ENCODE measurements at regions not wholly inside any gene's neighbourhood (a gene's known extent, or its start where the extent isn't known, plus 50 kb on each side); places are given as distances from the start of the nearest gene placed in this dataset.
"Not testable (repeated sequence)": the region's sequence is repeated elsewhere in the genome, so short reads cannot be mapped to it uniquely, and the experiment has no call there.

DNA sequence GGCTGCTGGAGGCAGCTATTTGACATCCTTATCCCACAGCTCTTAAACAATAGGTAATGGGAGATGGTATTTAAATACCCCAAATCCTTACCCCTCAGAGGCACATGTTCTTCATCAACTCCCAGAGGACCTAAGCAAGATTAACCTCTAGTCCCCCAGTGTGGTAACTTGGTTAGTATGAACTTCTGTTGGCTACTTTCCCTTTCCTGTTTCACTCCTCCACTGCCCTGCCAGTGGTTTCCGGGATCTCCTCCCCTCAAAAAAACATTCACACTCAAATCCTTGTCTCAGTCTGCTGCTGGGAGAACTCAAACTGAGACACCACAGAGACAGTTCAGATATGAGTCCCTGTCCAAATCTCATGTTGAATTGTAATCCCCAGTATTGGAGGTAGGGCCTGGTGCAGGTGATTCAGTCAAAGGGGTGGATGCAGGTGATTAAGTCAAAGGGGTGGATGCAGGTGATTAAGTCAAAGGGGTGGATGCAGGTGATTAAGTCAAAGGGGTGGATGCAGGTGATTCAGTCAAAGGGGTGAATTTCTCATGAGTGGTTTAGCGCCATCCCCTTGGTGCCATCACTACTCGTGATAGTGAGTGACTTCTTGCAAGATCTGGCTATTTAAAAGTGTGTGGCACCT, 335.0 kb upstream of the CTNNB1 start:
- no peak for DNase-seq

DNA sequence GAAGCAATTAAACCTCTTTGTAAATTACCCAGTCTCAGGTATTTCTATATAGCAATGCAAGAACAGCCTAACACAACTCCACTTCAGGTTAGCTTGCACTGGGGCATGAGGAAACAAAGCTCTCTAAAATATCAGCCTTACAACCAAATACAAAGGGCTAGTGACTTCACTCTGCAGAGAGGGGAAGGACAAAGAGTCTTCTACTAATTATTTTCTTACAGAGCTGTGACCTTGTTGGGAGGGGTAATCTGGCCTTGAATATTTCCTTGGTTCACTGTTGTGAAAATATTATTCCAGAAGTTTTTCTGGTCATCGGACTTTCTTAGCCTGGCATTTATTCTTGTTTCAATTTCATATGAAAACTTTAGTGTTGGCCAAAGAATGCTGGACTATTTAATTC, 334.4 kb upstream of the CTNNB1 start:
- no peak for DNase-seq

DNA sequence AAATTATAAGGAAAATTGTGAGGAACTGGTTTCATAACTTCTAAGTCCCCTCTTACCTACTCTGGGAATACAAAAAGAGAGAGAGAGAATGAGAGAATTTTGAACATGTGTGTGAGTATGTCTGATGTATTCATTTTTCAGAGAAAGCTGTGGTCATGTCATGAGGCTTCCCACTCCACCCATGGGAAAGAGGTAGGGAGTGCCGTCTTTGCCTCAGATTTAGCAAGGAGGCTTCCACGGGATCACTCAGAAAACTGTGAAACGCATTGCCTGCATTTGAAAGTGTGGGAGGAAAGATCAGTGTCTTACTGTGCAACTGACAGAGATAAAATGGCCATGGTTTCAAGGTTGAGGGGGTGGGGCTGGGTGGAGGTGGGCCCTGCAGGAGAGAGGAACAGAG, 331.5 kb upstream of the CTNNB1 start:
- DNase-seq = no peak

DNA sequence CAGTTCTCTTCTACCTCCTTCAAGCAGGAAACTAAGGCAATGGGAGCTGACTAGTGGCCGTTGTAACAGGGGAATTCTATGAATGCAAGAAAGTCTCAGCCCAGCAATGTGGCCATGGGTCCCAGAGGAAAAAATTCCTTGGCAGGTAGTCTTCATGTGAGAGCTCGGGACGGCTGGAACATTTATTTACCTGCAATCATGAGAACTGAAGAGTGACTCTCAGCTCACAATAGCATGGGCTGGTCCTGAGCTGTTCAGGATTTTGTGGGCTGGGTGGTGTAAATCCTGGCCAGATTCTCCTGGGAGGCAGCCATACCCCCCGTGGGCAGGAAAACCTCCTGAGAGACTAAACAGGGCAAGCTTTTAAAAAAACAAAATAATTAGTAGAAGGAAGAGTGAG, 330.3 kb upstream of the CTNNB1 start:
- no peak for DNase-seq

DNA sequence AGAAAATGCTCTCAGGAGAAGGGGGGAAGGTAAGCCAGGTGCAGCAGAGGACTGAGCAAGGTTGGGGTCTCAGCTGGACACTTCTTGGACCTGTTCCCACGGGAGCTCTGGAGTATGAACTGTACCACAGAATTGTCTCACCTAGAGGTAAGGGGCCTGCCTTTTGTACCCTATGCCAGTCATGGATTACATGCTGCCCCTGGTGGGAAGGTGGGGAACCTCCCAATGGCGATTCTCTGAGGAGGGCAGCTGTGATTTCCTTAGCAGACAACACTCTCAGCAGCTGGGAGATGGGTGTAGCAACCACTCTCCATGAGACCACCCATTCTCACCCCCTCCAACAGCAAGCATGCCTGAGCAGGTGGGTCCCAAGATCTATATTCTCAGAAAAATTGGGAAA, 329.4 kb upstream of the CTNNB1 start:
- no peak for DNase-seq

DNA sequence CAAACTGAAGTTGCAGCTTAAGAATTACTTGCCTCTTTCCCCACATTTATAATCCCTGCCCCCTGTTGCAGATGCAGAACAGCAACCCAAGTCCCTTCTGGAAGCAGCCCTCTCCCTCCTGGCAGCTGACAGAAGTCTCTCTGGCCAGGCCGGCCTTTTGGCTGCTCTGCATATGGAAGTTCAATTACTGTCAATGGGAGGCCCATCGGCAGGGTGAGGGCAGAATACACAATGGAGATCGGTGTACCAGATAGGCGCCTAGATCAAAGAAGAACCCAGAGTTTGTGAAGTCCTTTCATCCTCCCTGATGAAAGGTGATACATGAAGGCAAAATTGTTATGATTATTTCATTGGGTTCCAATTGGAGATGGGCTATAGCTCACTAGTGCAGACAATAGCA, 327.9 kb upstream of the CTNNB1 start:
- DNase-seq = no peak

DNA sequence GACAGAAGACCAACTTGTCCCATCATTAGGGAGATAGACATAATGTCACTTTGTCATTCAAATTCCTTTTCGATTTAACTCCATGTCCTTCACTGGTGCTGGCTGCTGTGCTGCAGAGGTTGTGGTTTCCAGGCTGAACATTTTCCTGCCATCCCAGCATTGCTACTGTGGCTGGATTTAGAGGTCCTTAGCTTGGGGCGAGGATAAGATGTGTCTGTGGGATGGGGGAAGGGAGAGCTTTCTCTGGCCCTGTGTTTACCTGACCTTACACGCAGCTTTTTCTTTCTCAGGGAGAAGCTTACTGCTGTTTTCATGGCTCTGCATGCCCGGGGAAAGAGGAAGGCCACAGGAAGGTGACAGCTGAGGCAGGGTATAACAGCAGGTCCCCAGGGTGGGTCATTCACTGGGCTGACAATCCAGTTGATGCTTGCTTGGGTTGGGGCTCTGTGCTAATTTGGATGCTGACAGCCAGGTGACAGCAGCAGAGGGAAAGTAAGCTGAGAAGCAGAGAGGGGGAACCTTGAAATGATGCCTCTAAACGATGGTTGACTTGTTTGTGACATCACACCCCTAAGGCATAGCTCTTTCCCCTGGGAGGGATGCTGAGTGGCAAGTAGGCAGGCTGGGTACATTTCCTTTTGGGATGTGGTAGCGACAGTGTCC, 326.9 kb upstream of the CTNNB1 start:
- DNase-seq = no peak

DNA sequence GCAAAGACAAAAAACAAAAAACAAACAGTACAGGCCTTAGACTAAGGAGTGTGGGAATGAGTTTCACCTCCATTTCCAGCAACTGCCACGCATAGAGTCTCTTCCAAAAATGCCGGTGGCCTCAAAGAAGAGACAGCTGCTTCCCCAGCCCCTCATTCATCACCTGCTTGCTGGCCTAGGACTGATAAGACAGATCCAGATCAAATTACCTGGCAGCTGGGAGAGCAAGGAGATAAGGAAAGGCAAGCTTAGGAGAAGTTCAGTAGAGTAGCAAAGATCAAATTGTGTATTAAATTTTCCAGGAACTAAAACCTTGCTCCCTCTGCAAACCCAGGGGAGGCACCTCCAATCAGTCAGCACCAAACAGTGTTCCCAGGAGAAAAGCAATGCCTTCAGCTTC, 325.8 kb upstream of the CTNNB1 start:
- DNase-seq = peak; percentile 13

DNA sequence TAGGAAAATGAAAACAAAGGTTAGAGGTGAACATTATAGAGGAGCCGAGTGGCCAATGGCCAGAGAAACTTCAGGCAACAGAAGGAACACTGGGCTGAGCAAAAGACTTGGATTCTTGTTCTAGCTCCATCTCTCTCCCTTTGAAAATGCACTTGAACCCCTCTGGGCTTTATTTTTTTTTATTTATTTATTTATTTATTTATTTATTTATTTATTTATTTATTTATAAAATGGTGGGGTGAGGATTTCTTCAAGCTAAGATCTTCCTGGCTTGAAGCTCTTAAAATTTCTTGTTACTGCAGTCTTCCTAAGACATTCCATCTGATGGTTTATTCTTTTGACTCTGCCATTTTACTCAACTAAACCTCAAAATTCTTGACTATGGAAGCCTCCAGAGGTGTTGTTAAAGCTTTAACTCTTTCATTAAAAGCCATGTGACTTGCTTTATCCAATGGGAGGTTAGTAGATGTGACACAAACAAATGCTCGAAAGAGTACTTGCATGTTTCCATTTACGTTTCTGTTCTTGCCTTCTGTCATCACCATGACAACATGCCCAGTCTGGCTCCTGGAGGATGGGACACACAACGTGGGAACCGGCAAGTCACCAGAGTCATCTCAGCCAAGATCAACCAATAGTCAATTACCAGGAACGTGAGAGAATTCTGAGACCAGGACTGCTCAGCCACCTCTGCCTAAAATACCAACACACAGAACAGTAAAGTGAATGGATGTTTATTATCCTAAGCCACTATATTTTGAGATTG, 325.2 kb upstream of the CTNNB1 start:
- no peak for DNase-seq

DNA sequence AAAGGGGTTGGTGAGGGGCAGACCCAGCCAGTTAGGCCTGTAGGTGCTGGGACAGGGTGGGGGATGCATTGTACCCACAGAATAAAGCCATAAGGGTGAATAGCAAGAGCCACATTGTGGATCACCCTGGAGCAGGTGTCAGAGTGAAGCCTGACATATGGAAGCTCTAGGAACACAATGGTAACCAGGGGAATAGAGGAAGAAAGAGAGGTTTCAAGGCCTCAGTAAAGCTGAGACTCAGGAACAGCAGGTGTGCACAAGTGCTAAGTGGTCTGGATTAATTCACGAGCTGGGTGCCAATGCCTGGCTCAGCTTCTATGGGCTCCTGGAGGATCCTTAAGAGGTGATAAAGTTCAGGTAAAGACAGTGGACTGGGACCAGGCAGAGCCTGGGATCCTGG, 323.7 kb upstream of the CTNNB1 start:
- DNase-seq = peak; percentile 17

DNA sequence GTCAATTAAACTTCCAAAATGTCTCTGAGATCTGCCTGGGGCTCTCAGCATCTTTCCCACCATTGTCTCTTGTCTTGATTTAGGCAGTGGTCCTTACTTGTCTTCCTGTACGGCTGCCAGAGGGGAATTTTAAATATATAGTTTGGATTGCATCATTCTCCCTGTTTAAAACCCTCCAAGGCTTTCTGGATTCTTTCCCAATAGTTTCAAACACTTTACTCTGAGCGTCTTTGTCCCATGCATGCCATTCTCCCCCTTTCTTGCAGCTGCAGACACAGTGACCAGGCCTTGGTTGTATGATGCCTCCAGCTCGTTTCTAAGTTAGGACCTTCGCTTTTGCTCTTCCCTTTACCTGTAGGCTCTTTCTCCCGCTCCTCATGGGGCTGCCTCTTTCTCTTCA, 323.3 kb upstream of the CTNNB1 start:
- no peak for DNase-seq

DNA sequence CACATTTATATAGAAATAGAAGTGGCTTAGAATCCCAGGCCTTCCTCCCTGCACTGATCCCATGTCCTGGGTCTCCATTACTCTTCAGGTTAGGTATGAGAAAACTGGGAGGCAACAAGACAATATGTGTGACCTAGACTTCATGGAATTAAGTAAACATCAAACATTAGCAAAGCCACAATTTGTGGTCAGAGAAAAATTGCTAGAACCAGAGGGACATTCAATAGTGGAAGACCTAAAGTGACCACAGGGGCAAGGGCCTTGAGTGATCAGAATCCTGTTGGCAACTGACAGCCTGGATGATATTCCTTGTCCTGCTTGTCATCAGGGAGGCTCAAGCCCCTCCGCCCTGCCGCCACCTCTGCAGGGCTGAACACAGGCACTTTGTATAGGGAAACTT, 322.8 kb upstream of the CTNNB1 start:
- DNase-seq = no peak

DNA sequence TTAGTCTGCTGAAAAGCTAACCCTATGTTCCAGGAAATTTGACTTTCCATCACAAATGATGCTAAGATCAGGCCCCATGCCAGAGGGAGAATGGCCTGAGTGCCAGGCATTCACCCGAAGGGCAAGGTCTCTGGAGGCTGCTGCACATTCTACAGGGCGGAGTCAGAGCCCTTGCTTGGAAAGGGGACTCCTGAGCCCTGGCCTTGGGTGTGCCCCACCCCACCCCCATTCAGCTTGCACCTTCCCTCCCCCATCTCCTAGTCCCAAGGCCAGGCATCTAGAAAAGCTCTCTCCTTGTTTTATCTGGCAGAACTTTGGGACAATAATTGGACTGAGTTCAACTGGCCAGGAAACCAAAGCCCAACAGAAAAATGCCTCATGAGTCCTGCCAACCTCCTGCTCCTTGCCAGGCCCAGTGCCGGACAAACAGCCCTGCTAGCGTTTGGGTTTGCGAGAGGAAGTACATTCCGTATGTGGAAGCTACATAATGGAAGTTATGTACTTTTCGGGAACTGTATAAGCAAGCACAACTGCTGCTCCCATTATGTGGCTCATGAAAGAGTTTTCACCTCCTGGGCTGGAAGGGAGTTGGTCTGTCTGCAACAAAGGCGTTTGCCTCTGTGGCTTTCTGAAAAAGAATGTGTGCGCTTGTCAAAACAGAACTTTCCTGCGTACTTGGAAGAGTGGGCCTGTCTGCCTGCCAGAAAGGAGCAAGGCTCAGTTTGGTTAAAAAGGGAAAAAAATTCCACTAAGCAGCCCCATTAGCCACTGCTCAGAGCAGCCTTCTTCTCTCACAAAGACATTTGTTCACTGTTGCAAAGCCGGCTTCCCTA, 321.5 kb upstream of the CTNNB1 start:
- DNase-seq = no peak

DNA sequence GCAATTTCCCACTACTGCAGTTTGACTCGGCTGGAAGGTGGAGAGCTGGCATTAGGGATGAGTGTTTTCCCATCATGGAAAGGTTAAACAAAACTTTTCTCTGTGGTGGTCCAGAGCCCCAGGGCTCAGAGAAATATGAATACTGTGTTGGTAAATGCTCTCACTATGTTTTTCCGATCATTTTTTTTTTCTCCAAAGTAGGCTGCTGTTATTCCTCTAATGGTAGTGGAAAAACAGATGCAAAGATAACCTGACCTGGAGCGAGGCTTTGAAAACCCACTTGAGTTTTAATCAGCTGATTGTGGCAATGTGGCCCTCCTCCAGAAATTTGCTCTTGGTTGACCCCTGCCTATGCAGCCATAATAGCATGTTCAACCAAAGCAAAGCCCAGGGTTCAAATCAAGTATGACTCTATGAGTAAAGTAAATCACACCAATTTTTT, 320.8 kb upstream of the CTNNB1 start:
- no peak for DNase-seq

DNA sequence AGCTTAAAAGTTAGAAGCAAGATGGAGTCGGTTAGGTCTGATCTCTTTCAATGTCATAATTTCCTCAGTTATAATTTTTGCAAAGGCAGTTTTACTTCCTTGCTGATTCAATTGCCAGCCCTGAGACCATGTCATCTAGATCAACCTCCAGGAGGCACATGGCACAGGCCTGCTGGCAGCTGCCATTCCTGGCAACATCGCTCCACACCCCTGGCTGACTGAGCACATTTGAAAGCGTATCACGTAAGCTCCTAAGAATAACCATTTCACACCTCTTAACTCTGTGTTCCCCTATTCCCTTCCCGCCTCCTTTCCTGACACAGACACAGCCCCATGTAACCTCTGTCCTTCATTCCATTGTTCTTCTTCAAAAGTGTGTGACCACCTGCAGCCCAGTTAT, 313.9 kb upstream of the CTNNB1 start:
- no peak for DNase-seq

DNA sequence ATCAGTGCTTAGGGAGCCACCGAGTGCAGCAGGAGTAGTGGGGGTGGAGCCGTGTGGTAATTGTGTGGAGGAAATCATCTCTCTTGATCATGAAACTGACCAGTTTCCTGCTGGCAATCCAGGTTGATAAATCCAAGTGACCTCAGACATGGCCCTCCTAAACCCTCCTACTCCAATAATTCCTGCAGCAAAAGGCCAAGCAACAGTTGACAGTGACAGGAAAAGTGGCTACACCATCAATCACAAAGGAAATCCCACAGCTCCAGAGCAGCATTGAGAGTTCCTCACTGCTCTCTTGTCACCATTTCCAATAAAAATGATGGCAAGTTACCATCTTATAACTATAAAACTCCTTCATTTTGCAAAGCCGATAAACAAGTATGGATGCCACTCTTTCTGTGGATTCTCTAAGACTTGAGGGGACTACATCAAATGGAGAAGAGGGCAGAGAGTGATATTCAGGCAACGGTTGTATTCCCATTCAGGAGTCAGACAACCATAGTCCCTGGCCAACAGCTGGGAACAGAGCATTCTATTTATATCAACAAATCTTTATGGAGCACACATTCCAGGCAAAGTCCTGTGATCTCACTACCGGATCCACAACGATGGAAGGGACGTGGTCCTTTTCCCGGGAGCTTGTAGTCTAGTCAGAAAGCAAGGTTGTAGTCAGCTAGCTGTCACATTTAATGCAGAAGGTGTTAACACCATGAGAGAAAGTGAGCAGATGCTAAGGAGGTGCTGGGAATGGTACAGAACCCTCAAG, 312.5 kb upstream of the CTNNB1 start:
- DNase-seq = no peak

DNA sequence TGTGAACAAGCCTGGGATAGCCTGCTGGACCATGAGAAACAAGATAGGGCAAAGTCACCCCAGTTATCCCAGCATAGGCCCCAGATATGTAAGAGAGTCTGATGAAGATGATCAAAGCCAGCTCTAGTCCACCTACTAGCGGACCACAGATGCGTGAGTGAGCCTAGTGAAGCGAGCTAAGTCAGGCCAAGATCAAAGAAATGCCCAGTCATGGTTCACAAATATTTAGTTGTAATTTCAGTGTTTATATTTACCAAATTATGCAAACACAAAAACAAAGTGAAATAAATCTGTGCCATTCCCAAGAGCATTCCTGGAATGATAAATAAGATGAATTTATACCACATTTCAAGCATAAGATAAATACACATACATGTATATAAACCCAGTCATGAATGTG, 308.1 kb upstream of the CTNNB1 start:
- DNase-seq = no peak

DNA sequence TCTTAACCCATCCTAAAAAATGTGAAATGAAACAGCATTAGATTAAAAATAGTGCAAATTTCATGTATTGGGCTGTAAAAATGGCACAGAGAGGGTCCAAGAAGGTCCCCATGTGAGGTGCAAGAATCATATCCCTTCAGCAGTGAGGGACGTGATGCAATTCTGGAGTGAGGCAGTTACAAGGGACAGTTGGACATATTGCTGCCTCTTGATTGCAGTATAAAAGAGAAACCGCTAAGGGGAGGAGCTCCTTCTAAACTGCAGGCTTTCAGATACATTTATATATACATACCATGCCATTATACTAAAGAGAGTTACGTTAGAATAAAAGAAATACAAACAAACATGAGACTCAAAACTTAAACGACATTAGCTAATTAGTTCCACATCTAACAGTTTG, 304.2 kb upstream of the CTNNB1 start:
- DNase-seq = no peak

DNA sequence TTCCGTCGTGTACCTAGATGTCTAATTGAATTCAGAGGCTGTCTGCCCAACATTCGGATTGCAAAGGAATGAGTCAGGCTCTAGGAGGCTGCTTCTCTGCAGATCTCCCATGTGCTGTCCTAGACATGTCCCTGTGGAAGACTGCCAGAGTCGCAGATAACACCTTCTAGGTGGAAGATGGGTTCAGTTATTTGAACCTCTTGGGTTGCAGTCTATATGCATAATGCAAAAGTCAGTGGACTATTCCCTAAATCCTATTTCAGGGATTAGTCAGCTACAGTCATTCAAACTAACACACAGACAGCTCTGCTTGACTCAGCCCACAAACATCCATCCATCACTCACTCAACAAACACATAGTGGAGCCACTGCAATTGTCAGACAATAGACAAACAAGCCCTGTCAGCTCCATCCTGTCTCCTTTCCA, 300.0 kb upstream of the CTNNB1 start:
- no peak for DNase-seq

DNA sequence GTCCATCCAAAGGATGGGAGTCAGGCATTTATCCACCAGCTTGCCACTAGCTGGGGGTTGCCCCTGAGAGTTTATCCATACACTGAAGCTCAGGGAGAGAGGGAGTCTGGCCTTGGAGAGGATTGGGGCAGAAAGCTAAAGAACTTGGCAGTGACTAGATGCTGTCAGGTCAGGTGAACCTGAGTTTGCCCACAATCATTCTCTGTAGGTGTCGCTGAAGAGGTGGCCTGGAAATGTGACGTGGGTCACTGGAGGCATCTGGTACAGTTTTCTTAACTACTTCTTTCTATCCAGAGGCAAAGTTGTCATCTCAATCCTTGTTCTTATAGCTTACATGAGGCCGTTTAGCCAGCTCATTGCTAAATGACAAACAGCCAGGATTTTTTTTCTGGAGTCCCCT, 298.0 kb upstream of the CTNNB1 start:
- no peak for DNase-seq

DNA sequence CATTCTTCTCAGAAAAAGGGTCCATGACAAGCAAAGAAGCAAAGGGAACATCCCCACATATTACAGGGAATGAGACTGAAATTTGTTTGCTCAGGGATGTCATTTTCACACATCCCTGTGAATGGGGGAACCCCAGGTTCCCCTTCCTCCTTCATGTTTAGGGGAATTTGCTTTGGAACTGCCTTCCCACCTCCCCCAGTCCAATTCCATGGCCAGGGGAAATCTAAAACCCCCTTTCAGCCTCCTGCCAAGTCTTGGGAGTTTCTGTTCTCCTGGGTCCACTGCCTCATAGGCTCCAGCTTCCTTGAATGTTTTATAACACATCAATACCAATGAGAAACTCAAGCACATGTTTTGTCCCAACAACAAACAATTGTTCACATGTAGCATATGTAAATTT, 297.5 kb upstream of the CTNNB1 start:
- DNase-seq = no peak

DNA sequence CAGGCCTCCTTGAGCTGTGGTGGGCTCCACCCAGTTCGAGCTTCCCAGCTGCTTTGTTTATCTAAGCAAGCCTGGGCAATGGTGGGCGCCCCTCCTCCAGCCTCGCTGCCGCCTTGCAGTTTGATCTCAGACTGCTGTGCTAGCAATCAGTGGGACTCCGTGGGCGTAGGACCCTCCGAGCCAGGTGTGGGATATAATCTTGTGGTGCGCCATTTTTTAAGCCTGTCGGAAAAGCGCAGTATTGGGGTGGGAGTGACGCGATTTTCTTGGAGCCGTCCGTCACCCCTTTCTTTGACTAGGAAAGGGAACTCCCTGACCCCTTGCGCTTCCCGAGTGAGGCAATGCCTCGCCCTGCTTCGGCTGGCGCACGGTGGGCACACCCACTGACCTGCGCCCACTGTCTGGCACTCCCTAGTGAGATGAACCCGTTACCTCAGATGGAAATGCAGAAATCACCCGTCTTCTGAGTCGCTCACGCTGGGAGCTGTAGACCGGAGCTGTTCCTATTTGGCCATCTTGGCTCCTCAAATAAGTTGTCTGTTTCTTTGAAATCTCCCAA, 291.3 kb upstream of the CTNNB1 start:
- DNase-seq = not testable (repeated sequence)

Measured in NCI-H1092 treated with DMSO at 0.1 percent for 48 hours (cell line).